ENCODE measurements at regions not wholly inside any gene's neighbourhood (a gene's known extent, or its start where the extent isn't known, plus 50 kb on each side); places are given as distances from the start of the nearest gene placed in this dataset.

DNA sequence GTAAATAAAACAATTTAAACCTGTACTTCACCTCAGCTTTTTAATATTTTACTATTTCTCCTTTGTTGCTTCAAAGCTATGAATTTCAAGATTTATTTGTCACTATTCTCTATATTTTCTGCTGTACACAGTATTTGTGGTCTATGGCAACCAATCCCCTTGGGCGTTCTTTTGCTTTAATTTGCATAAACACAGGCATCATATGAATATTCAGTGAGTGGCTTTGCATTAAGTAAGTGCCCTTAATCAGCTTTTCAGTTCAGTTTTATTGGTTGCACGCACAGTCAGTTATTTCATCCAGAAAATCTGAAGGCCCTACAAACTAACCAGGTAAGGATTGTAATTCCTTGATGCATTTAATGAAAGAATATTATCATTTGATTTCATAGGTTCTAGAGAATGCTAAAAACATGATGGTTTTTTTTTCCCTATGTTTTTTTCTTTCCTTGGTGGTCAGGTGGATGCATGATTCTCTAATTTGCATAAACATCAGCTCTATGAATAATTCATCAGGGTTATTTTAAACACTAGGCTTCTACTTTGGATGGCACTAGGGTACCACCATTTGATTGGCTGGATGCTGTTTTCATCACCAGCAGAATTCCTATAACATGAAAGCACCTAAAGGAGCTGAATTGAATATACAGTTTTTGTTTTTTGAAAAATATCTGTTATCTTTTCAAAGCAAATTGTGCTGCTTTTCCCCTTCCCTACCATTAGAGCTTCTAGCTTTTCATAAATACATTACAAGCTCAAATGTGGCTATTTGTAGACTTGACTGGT is 249.2 kb upstream of the CCNH start:
- no peaks in the 10 kb centered on the region for H3K79me2 ChIP-seq (replicated peaks; ENCODE audit: insufficient read depth, low read length)
- no peaks in the 10 kb centered on the region for H3F3A ChIP-seq (ENCODE audit: insufficient read depth, low read length, poor library complexity, severe bottlenecking)
- no peaks in the 10 kb centered on the region for H3K27me3 ChIP-seq (ENCODE audit: insufficient read depth, low read depth, low read length)
- H3K36me3 ChIP-seq (ENCODE audit: insufficient read depth, low read length), result no peaks in the 10 kb centered on the region
- H3K9ac ChIP-seq (ENCODE audit: low read length), result no peak overlapping the region
- no peaks in the 10 kb centered on the region for H4K20me1 ChIP-seq (ENCODE audit: insufficient read depth)
- no peak overlapping the region for H3K4me2 ChIP-seq (ENCODE audit: low read length)
- no peaks in the 10 kb centered on the region for H3K9me3 ChIP-seq (ENCODE audit: low read length)
- H3K27ac ChIP-seq (ENCODE audit: low read length), result peak overlapping the region; percentile 59
- no peak overlapping the region for H3K4me3 ChIP-seq (ENCODE audit: low read length)
- no peaks in the 10 kb centered on the region for H3K9me2 ChIP-seq (ENCODE audit: insufficient read depth, low read length)
- TF ChIP-seq POLR2AphosphoS5 (IDR thresholded peaks at IDR 0.05) (no peak), RAD21 (conservative IDR thresholded peaks at IDR 0.05) (no peak), SMC3 (conservative IDR thresholded peaks at IDR 0.05; ENCODE audit: poor library complexity) (no peak), TAF1 (IDR thresholded peaks at IDR 0.05; ENCODE audit: low read depth) (no peak), EP300 (conservative IDR thresholded peaks at IDR 0.05; ENCODE audit: poor library complexity, severe bottlenecking) (no peak), EZH2 (IDR thresholded peaks at IDR 0.05; ENCODE audit: borderline replicate concordance, insufficient read depth, low read length, poor library complexity, severe bottlenecking) (no peak), MXI1 (conservative IDR thresholded peaks at IDR 0.05; ENCODE audit: poor library complexity, severe bottlenecking) (no peak)
- TF ChIP-seq, protein P1, sequence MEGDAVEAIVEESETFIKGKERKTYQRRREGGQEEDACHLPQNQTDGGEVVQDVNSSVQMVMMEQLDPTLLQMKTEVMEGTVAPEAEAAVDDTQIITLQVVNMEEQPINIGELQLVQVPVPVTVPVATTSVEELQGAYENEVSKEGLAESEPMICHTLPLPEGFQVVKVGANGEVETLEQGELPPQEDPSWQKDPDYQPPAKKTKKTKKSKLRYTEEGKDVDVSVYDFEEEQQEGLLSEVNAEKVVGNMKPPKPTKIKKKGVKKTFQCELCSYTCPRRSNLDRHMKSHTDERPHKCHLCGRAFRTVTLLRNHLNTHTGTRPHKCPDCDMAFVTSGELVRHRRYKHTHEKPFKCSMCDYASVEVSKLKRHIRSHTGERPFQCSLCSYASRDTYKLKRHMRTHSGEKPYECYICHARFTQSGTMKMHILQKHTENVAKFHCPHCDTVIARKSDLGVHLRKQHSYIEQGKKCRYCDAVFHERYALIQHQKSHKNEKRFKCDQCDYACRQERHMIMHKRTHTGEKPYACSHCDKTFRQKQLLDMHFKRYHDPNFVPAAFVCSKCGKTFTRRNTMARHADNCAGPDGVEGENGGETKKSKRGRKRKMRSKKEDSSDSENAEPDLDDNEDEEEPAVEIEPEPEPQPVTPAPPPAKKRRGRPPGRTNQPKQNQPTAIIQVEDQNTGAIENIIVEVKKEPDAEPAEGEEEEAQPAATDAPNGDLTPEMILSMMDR (IDR thresholded peaks at IDR 0.05; ENCODE audit: poor library complexity, severe bottlenecking), result no peak
- TF ChIP-seq, protein P2, sequence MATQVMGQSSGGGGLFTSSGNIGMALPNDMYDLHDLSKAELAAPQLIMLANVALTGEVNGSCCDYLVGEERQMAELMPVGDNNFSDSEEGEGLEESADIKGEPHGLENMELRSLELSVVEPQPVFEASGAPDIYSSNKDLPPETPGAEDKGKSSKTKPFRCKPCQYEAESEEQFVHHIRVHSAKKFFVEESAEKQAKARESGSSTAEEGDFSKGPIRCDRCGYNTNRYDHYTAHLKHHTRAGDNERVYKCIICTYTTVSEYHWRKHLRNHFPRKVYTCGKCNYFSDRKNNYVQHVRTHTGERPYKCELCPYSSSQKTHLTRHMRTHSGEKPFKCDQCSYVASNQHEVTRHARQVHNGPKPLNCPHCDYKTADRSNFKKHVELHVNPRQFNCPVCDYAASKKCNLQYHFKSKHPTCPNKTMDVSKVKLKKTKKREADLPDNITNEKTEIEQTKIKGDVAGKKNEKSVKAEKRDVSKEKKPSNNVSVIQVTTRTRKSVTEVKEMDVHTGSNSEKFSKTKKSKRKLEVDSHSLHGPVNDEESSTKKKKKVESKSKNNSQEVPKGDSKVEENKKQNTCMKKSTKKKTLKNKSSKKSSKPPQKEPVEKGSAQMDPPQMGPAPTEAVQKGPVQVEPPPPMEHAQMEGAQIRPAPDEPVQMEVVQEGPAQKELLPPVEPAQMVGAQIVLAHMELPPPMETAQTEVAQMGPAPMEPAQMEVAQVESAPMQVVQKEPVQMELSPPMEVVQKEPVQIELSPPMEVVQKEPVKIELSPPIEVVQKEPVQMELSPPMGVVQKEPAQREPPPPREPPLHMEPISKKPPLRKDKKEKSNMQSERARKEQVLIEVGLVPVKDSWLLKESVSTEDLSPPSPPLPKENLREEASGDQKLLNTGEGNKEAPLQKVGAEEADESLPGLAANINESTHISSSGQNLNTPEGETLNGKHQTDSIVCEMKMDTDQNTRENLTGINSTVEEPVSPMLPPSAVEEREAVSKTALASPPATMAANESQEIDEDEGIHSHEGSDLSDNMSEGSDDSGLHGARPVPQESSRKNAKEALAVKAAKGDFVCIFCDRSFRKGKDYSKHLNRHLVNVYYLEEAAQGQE (IDR thresholded peaks at IDR 0.05; ENCODE audit: borderline replicate concordance), result no peak
- no peak overlapping the region for H2AFZ ChIP-seq (ENCODE audit: low read depth, low read length)

- Histone ChIP-seq H2AFZ (ENCODE audit: low read depth, low read length) (no peak overlapping the region), H3K36me3 (ENCODE audit: insufficient read depth, low read length) (no peaks in the 10 kb centered on the region)
These were observed 240.5 kb upstream of the CCNH start for GRCh38 chr5:87653242-87653641.

More at GRCh38 chr5:87653242-87653641, 240.5 kb upstream of the CCNH start:
- no peaks in the 10 kb centered on the region for H3K9me2 ChIP-seq (ENCODE audit: insufficient read depth, low read length)
- H3K79me2 ChIP-seq (replicated peaks; ENCODE audit: insufficient read depth, low read length), result no peaks in the 10 kb centered on the region
- H3K9ac ChIP-seq (ENCODE audit: low read length), result no peak overlapping the region
- no peaks in the 10 kb centered on the region for H3K9me3 ChIP-seq (ENCODE audit: low read length)
- no peak overlapping the region for H3K27ac ChIP-seq (ENCODE audit: low read length)
- no peaks in the 10 kb centered on the region for H3K27me3 ChIP-seq (ENCODE audit: insufficient read depth, low read depth, low read length)
- H3K4me2 ChIP-seq (ENCODE audit: low read length), result no peak overlapping the region
- H3K4me3 ChIP-seq (ENCODE audit: low read length), result no peak overlapping the region
- no peaks in the 10 kb centered on the region for H3F3A ChIP-seq (ENCODE audit: insufficient read depth, low read length, poor library complexity, severe bottlenecking)
- H4K20me1 ChIP-seq (ENCODE audit: insufficient read depth), result no peaks in the 10 kb centered on the region
- TF ChIP-seq, protein P1 (IDR thresholded peaks at IDR 0.05; ENCODE audit: poor library complexity, severe bottlenecking), result no peak
- TF ChIP-seq EZH2 (IDR thresholded peaks at IDR 0.05; ENCODE audit: borderline replicate concordance, insufficient read depth, low read length, poor library complexity, severe bottlenecking) (no peak), POLR2AphosphoS5 (IDR thresholded peaks at IDR 0.05) (no peak), SMC3 (conservative IDR thresholded peaks at IDR 0.05; ENCODE audit: poor library complexity) (no peak), EP300 (conservative IDR thresholded peaks at IDR 0.05; ENCODE audit: poor library complexity, severe bottlenecking) (no peak), MXI1 (conservative IDR thresholded peaks at IDR 0.05; ENCODE audit: poor library complexity, severe bottlenecking) (no peak), RAD21 (conservative IDR thresholded peaks at IDR 0.05) (no peak)
- TF ChIP-seq, protein P2 (IDR thresholded peaks at IDR 0.05; ENCODE audit: borderline replicate concordance), result no peak

Measured in neural cell (in vitro differentiated cells).